ENCODE measurements at regions not wholly inside any gene's neighbourhood (a gene's known extent, or its start where the extent isn't known, plus 50 kb on each side); places are given as distances from the start of the nearest gene placed in this dataset.

DNA sequence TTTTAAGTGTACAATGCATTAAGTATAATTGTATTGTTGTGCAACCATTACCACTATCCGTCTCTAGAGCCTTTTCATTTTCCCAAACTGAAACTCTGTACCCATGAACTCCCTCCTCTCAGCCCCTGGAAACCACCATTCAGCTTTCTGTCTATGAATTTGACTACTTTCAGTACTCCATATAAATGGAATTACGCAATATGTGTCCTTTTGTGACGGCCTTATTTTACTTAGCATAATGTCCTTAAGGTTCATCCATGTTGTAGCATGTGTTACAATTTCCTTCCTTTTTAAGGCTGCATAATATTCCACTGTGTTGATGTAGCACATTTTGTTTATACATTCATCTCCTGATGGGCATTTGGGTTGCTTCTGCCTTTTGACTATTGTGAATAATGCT, 143.6 kb upstream of the KCNG1 start:
- TF ChIP-seq POLR2A (IDR thresholded peaks at IDR 0.05; ENCODE audit: low read depth, low read length), result no peak
- TF ChIP-seq POLR2AphosphoS5 (IDR thresholded peaks at IDR 0.05; ENCODE audit: low read depth, low read length), result no peak
- no peak for TF ChIP-seq TAF1 (IDR thresholded peaks at IDR 0.05; ENCODE audit: borderline replicate concordance, low read depth, low read length)
